Suprapubic skin (tissue), 4 donors: ENCODE measurements at regions not wholly inside any gene's neighbourhood (a gene's known extent, or its start where the extent isn't known, plus 50 kb on each side); places are given as distances from the start of the nearest gene placed in this dataset.

Experiments
- DNase-seq, 2 donors: peaks; one replicate each; pipeline ENCODE4 v3.0.0-alpha.2; 2019; ENCODE audit warnings: low spot score in 2 of 2
- H3K27ac ChIP-seq: fragments of 200-600 bp; sonication (generic); one replicate; pipeline ENCODE4 v1.5.1; 2019
- H3K27me3 ChIP-seq: fragments of 200-600 bp; sonication (generic); one replicate; pipeline ENCODE4 v1.5.1; 2019
- H3K36me3 ChIP-seq: fragments of 200-600 bp; sonication (generic); one replicate; pipeline ENCODE4 v1.5.1; 2019
- H3K4me1 ChIP-seq: fragments of 200-600 bp; sonication (generic); one replicate; pipeline ENCODE4 v1.5.1; 2019
- H3K4me3 ChIP-seq: fragments of 200-600 bp; sonication (generic); one replicate; pipeline ENCODE4 v1.5.1; 2019; ENCODE audit warnings: mild to moderate bottlenecking
- H3K9me3 ChIP-seq: fragments of 200-600 bp; sonication (generic); one replicate; pipeline ENCODE4 v1.5.1; 2019
- CTCF ChIP-seq, 2 donors: fragments of 200-600 bp in 1 of 2; fragments of 450-650 bp in 1 of 2; sonication (generic) in 1 of 2; IDR thresholded peaks; one replicate each; pipeline ENCODE4 v1.5.1; 2016 to 2019; ENCODE audit warnings: antibody characterized with exemption in 2 of 2, mild to moderate bottlenecking in 1 of 2, moderate library complexity in 1 of 2
- EP300 ChIP-seq: sonication (generic); formaldehyde crosslinking; IDR thresholded peaks from one replicate; pipeline ENCODE4 v1.6.1; 2017; ENCODE audit warnings: antibody characterized with exemption
- POLR2A ChIP-seq, 2 donors: fragments of 450-650 bp; IDR thresholded peaks; one replicate each; pipeline ENCODE4 v1.6.1; 2017; ENCODE audit warnings: antibody characterized with exemption in 2 of 2, mild to moderate bottlenecking in 2 of 2, moderate library complexity in 2 of 2
- POLR2AphosphoS5 ChIP-seq, 3 donors: sonication (generic); formaldehyde crosslinking; IDR thresholded peaks; one replicate each; pipeline ENCODE4 v1.6.1; 2017; ENCODE audit warnings: antibody characterized with exemption in 3 of 3
- WGBS: methylation state at CpG from one replicate; pipeline ENCODE4 v1.1.5; 2018; 5-methylcytosine and 5-hydroxymethylcytosine counted together

- TF ChIP-seq CTCF (IDR thresholded peaks at IDR 0.05): no peak
- TF ChIP-seq POLR2A (IDR thresholded peaks at IDR 0.05): no peak
Observed at GRCh38 chr3:20322085-20322484, 136.1 kb upstream of the SGO1 start.

GRCh38 chr3:20321391-20322047, 135.5 kb upstream of the SGO1 start:
- no peaks in the 10 kb centered on the region for H3K9me3 ChIP-seq
- H3K27ac ChIP-seq: no peak overlapping the region
- WGBS: 88% methylated on average over 8 of the region's 8 CpGs
- H3K36me3 ChIP-seq: no peaks in the 10 kb centered on the region
- DNase-seq: no peak
- H3K4me3 ChIP-seq: no peak overlapping the region
- H3K4me1 ChIP-seq: no peaks in the 10 kb centered on the region
- TF ChIP-seq POLR2AphosphoS5 (IDR thresholded peaks at IDR 0.05): no peak
- no peak for TF ChIP-seq POLR2A (IDR thresholded peaks at IDR 0.05)
- TF ChIP-seq EP300: no peak
- no peak for TF ChIP-seq CTCF (IDR thresholded peaks at IDR 0.05)
- no peaks in the 10 kb centered on the region for H3K27me3 ChIP-seq

More at GRCh38 chr3:20322085-20322484, 136.1 kb upstream of the SGO1 start:
- Histone ChIP-seq H3K4me1 (no peaks in the 10 kb centered on the region), H3K36me3 (no peaks in the 10 kb centered on the region), H3K27ac (no peak overlapping the region), H3K4me3 (no peak overlapping the region), H3K9me3 (no peaks in the 10 kb centered on the region), H3K27me3 (no peaks in the 10 kb centered on the region)
- no peak for DNase-seq
- WGBS: 82% methylated on average over 1 of the region's 1 CpG

- no peak overlapping the region for H3K4me3 ChIP-seq
- H3K27me3 ChIP-seq: no peaks in the 10 kb centered on the region
- no peak overlapping the region for H3K27ac ChIP-seq
- 61% methylated on average over 3 of the region's 3 CpGs for WGBS
- no peaks in the 10 kb centered on the region for H3K36me3 ChIP-seq
- no peaks in the 10 kb centered on the region for H3K4me1 ChIP-seq
- TF ChIP-seq CTCF (IDR thresholded peaks at IDR 0.05): no peak
- no peak for TF ChIP-seq POLR2A (IDR thresholded peaks at IDR 0.05)
- TF ChIP-seq POLR2AphosphoS5 (IDR thresholded peaks at IDR 0.05): no peak
- no peak for TF ChIP-seq EP300
- H3K9me3 ChIP-seq: no peaks in the 10 kb centered on the region
- DNase-seq: no peak
Observed at GRCh38 chr3:20320489-20320888, 134.5 kb upstream of the SGO1 start.

GRCh38 chr3:20319551-20319950, 133.5 kb upstream of the SGO1 start:
- Histone ChIP-seq H3K27ac (no peak overlapping the region), H3K27me3 (no peaks in the 10 kb centered on the region), H3K4me3 (no peak overlapping the region), H3K4me1 (no peaks in the 10 kb centered on the region), H3K36me3 (no peaks in the 10 kb centered on the region), H3K9me3 (no peaks in the 10 kb centered on the region)
- TF ChIP-seq POLR2AphosphoS5 (IDR thresholded peaks at IDR 0.05): no peak
- no peak for TF ChIP-seq CTCF (IDR thresholded peaks at IDR 0.05)
- TF ChIP-seq POLR2A (IDR thresholded peaks at IDR 0.05): no peak
- no peak for TF ChIP-seq EP300
- DNase-seq: no peak

- Histone ChIP-seq H3K9me3 (no peaks in the 10 kb centered on the region), H3K36me3 (no peaks in the 10 kb centered on the region), H3K27ac (no peak overlapping the region), H3K4me1 (no peaks in the 10 kb centered on the region), H3K27me3 (no peaks in the 10 kb centered on the region), H3K4me3 (no peak overlapping the region)
- no peak for TF ChIP-seq EP300
- no peak for TF ChIP-seq POLR2A (IDR thresholded peaks at IDR 0.05)
- no peak for TF ChIP-seq CTCF (IDR thresholded peaks at IDR 0.05)
- no peak for TF ChIP-seq POLR2AphosphoS5 (IDR thresholded peaks at IDR 0.05)
- WGBS: 89% methylated on average over 3 of the region's 3 CpGs
- no peak for DNase-seq
Observed at GRCh38 chr3:20317616-20318015, 131.6 kb upstream of the SGO1 start.
